DOHH2 (cell line): ENCODE measurements at regions not wholly inside any gene's neighbourhood (a gene's known extent, or its start where the extent isn't known, plus 50 kb on each side); places are given as distances from the start of the nearest gene placed in this dataset.
A peak's percentile ranks its signal among the peaks of the same experiment; 100 is the strongest.

Experiments
- H3F3A ChIP-seq: fragments of 200-600 bp; sonication (generic), shearing (Covaris generic); 2 replicates; pipeline ENCODE4 v1.6.0; 2016; ENCODE audit warnings: antibody characterized with exemption, mild to moderate bottlenecking; ENCODE audit not compliant: control insufficient read depth, insufficient read depth
- H3K27ac ChIP-seq: fragments of 200-600 bp; sonication (generic); 2 replicates; pipeline ENCODE4 v1.5.1; 2014; ENCODE audit warnings: low read depth, mild to moderate bottlenecking, low read length, moderate library complexity
- H3K27me3 ChIP-seq: fragments of 200-600 bp; sonication (generic); 2 replicates; pipeline ENCODE4 v1.6.1; 2014; ENCODE audit warnings: mild to moderate bottlenecking, low read length, mixed read lengths; ENCODE audit not compliant: control insufficient read depth
- H3K36me3 ChIP-seq: fragments of 200-600 bp; sonication (generic); 2 replicates; pipeline ENCODE4 v1.6.1; 2014; ENCODE audit warnings: mild to moderate bottlenecking, low read length, moderate library complexity, mixed read lengths; ENCODE audit not compliant: control insufficient read depth
- H3K4me1 ChIP-seq: fragments of 200-600 bp; sonication (generic); 2 replicates; pipeline ENCODE4 v1.6.1; 2014; ENCODE audit warnings: mild to moderate bottlenecking, low read length, mixed read lengths; ENCODE audit not compliant: control insufficient read depth
- H3K4me2 ChIP-seq: fragments of 200-600 bp; sonication (generic); 2 replicates; pipeline ENCODE4 v1.6.0; 2014; ENCODE audit warnings: mild to moderate bottlenecking, low read length, moderate library complexity
- H3K4me3 ChIP-seq: fragments of 200-600 bp; sonication (generic); 2 replicates; pipeline ENCODE4 v1.5.1; 2014; ENCODE audit warnings: mild to moderate bottlenecking, low read length, mixed read lengths
- H3K79me2 ChIP-seq: fragments of 200-600 bp; sonication (generic); 2 replicates; pipeline ENCODE4 v1.6.1; 2014; ENCODE audit warnings: mild to moderate bottlenecking, low read length, mixed read lengths; ENCODE audit not compliant: control insufficient read depth
- H3K9me2 ChIP-seq: fragments of 200-600 bp; sonication (generic); replicated peaks from 2 replicates; pipeline ENCODE4 v1.6.1; 2014; ENCODE audit warnings: mild to moderate bottlenecking, low read length, mixed read lengths; ENCODE audit not compliant: control insufficient read depth
- H3K9me3 ChIP-seq: fragments of 200-600 bp; sonication (generic); 2 replicates; pipeline ENCODE4 v1.6.1; 2014; ENCODE audit warnings: antibody characterized with exemption, low read length, mixed read lengths; ENCODE audit not compliant: control insufficient read depth, insufficient read depth
- H4K20me1 ChIP-seq: fragments of 200-600 bp; sonication (generic); 2 replicates; pipeline ENCODE4 v1.6.0; 2014; ENCODE audit warnings: low read depth, mild to moderate bottlenecking, antibody characterized with exemption, low read length, moderate library complexity; ENCODE audit not compliant: control insufficient read depth, insufficient read depth
- EZH2phosphoT487 ChIP-seq: fragments of 200-600 bp; sonication (generic); IDR thresholded peaks from 2 replicates; pipeline ENCODE4 v1.6.1; 2017; ENCODE audit warnings: borderline replicate concordance, mild to moderate bottlenecking, antibody characterized with exemption, low read length, moderate library complexity, mixed read lengths
- TF ChIP-seq, protein P1 (sequence below): fragments of 200-600 bp; sonication (generic); IDR thresholded peaks from one replicate; pipeline ENCODE4 v1.5.1; 2014; ENCODE audit warnings: antibody characterized with exemption, mild to moderate bottlenecking, low read depth, low read length; ENCODE audit not compliant: poor library complexity, severe bottlenecking

GRCh38 chr2:147293991-147294824 is 550.6 kb upstream of the ACVR2A start:
- TF ChIP-seq EZH2phosphoT487, result no peak
- TF ChIP-seq, protein P1, sequence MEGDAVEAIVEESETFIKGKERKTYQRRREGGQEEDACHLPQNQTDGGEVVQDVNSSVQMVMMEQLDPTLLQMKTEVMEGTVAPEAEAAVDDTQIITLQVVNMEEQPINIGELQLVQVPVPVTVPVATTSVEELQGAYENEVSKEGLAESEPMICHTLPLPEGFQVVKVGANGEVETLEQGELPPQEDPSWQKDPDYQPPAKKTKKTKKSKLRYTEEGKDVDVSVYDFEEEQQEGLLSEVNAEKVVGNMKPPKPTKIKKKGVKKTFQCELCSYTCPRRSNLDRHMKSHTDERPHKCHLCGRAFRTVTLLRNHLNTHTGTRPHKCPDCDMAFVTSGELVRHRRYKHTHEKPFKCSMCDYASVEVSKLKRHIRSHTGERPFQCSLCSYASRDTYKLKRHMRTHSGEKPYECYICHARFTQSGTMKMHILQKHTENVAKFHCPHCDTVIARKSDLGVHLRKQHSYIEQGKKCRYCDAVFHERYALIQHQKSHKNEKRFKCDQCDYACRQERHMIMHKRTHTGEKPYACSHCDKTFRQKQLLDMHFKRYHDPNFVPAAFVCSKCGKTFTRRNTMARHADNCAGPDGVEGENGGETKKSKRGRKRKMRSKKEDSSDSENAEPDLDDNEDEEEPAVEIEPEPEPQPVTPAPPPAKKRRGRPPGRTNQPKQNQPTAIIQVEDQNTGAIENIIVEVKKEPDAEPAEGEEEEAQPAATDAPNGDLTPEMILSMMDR, result no peak
- Histone ChIP-seq H3K4me1 (peaks cover 20% of the 10 kb centered on the region), H3K4me3 (no peak overlapping the region), H4K20me1 (no peaks in the 10 kb centered on the region), H3K27me3 (no peaks in the 10 kb centered on the region), H3F3A (no peaks in the 10 kb centered on the region), H3K79me2 (no peaks in the 10 kb centered on the region), H3K4me2 (no peak overlapping the region), H3K36me3 (no peaks in the 10 kb centered on the region), H3K9me2 (no peaks in the 10 kb centered on the region), H3K27ac (no peak overlapping the region), H3K9me3 (no peaks in the 10 kb centered on the region)

GRCh38 chr2:147288131-147288530 is 556.7 kb upstream of the ACVR2A start:
- Histone ChIP-seq H3K9me3 (no peaks in the 10 kb centered on the region), H3K4me2 (no peak overlapping the region), H3K36me3 (no peaks in the 10 kb centered on the region), H4K20me1 (no peaks in the 10 kb centered on the region), H3F3A (no peaks in the 10 kb centered on the region), H3K9me2 (no peaks in the 10 kb centered on the region), H3K27ac (no peak overlapping the region), H3K4me3 (no peak overlapping the region), H3K79me2 (no peaks in the 10 kb centered on the region), H3K27me3 (no peaks in the 10 kb centered on the region), H3K4me1 (no peaks in the 10 kb centered on the region)
- no peak for TF ChIP-seq EZH2phosphoT487
- TF ChIP-seq, protein P1, result no peak

- H3K9me3 ChIP-seq, result peaks cover 3% of the 10 kb centered on the region; the same call in 1 of the 2 replicates
- H3K4me2 ChIP-seq, result no peak overlapping the region
- H3K9me2 ChIP-seq, result no peaks in the 10 kb centered on the region
- no peak overlapping the region for H3K27ac ChIP-seq
- H3F3A ChIP-seq, result no peaks in the 10 kb centered on the region
- no peaks in the 10 kb centered on the region for H3K27me3 ChIP-seq
- TF ChIP-seq, protein P1, result peak; percentile 24
- no peak for TF ChIP-seq EZH2phosphoT487
- H4K20me1 ChIP-seq, result no peaks in the 10 kb centered on the region
- H3K79me2 ChIP-seq, result no peaks in the 10 kb centered on the region
- no peak overlapping the region for H3K4me3 ChIP-seq
- no peaks in the 10 kb centered on the region for H3K36me3 ChIP-seq
- no peaks in the 10 kb centered on the region for H3K4me1 ChIP-seq
Measured at GRCh38 chr2:147275943-147276342, 568.9 kb upstream of the ACVR2A start.
